Common myeloid progenitor, CD34-positive (primary cell): ENCODE measurements at regions not wholly inside any gene's neighbourhood (a gene's known extent, or its start where the extent isn't known, plus 50 kb on each side); places are given as distances from the start of the nearest gene placed in this dataset.
A peak's percentile ranks its signal among the peaks of the same experiment; 100 is the strongest.

ENCODE experiments used
- CTCF ChIA-PET: fragments of 350-600 bp; sonication (Branson Sonifier 250); formaldehyde crosslinking; loops from one replicate; lab custom pipeline; 2021; ENCODE audit warnings: antibody characterized with exemption; lab: Charles Lee
- POLR2A ChIA-PET: fragments of 350-600 bp; sonication (Branson Sonifier 250); formaldehyde crosslinking; loops from one replicate; lab custom pipeline; 2021; ENCODE audit warnings: antibody characterized with exemption; lab: Charles Lee
- DNase-seq, 3 donors: peaks; one replicate each; pipeline versions ENCODE4 v3.0.0 to v3.0.0-alpha.2; 2013
- H3K27ac ChIP-seq, 2 experiments: 1 replicate in 1 of 2; 2 replicates in 1 of 2; pipeline ENCODE4 v1.7.0; 2013; ENCODE audit warnings: inconsistent platforms in 2 of 2, low read length in 2 of 2, mild to moderate bottlenecking in 2 of 2, low read depth in 1 of 2, moderate library complexity in 1 of 2; ENCODE audit not compliant: severe bottlenecking in 2 of 2, insufficient read depth in 1 of 2, poor library complexity in 1 of 2
- H3K27me3 ChIP-seq, 5 experiments: replicated peaks in 2 of 5; 1 replicate in 3 of 5; 2 replicates in 2 of 5; pipeline versions ENCODE4 v1.6.1 to v1.7.0; 2013; ENCODE audit warnings: low read length in 4 of 5, mild to moderate bottlenecking in 2 of 5, moderate library complexity in 2 of 5, inconsistent platforms in 1 of 5; ENCODE audit not compliant: insufficient read depth in 5 of 5, control insufficient read depth in 4 of 5
- H3K36me3 ChIP-seq, 4 experiments: 1 replicate in 2 of 4; 2 replicates in 2 of 4; pipeline versions ENCODE4 v1.6.1 to v1.7.0; 2013; ENCODE audit warnings: low read length in 3 of 4, control low read depth in 1 of 4, mild to moderate bottlenecking in 1 of 4; ENCODE audit not compliant: control insufficient read depth in 4 of 4, insufficient read depth in 4 of 4
- H3K4me1 ChIP-seq, 4 experiments: 1 replicate in 3 of 4; 2 replicates in 1 of 4; pipeline versions ENCODE4 v1.6.1 to v1.7.1; 2013; ENCODE audit warnings: low read length in 3 of 4, mild to moderate bottlenecking in 3 of 4, control low read depth in 1 of 4, inconsistent platforms in 1 of 4, moderate library complexity in 1 of 4; ENCODE audit not compliant: control insufficient read depth in 4 of 4, insufficient read depth in 4 of 4; ENCODE audit errors: control extremely low read depth in 1 of 4
- H3K4me3 ChIP-seq, 7 experiments: 1 replicate in 4 of 7; 2 replicates in 3 of 7; pipeline versions ENCODE4 v1.5.1 to v1.7.0; 2013; ENCODE audit warnings: mild to moderate bottlenecking in 7 of 7, low read length in 6 of 7, moderate library complexity in 6 of 7, inconsistent platforms in 2 of 7, low read depth in 2 of 7, control low read depth in 1 of 7; ENCODE audit not compliant: insufficient read depth in 4 of 7, control insufficient read depth in 1 of 7; ENCODE audit errors: extremely low read depth in 1 of 7
- H3K9me3 ChIP-seq, 5 experiments: 1 replicate in 4 of 5; 2 replicates in 1 of 5; pipeline versions ENCODE4 v1.6.1 to v1.7.1; 2013; ENCODE audit warnings: low read length in 4 of 5, mild to moderate bottlenecking in 2 of 5, inconsistent platforms in 1 of 5, low read depth in 1 of 5, moderate library complexity in 1 of 5; ENCODE audit not compliant: control insufficient read depth in 4 of 5, insufficient read depth in 2 of 5; ENCODE audit errors: control extremely low read depth in 1 of 5
- WGBS: methylation state at CpG from one replicate; pipeline ENCODE4 v1.1.5; 2013; ENCODE audit not compliant: insufficient coverage; 5-methylcytosine and 5-hydroxymethylcytosine counted together

DNA sequence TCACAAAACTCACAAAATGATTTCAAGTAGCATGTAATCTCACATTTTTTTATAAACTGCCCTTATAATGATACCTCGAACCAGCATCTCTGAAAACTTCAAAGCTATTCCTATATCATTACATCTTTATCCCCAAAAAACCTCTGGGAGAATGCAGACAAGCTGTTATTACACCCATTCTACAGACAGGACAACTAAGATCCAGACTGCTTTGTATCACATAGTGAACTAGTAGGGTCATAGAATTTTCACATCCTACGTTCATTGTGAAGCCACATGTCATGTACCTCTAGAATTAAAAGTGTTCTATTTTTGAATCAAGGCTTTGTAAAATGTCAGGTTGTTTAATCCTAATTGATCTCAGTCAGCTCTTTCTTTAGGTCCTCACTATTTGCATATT lies 98.7 kb upstream of the RAP2B start:
- CTCF ChIA-PET = no interaction called here
- POLR2A ChIA-PET = no interaction called here
- WGBS = 92% methylated on average over 1 of the region's 2 CpGs
- DNase-seq = no peak
- no peaks in the 10 kb centered on the region for H3K27me3 ChIP-seq
- H3K4me1 ChIP-seq = no peaks in the 10 kb centered on the region
- no peaks in the 10 kb centered on the region for H3K9me3 ChIP-seq
- H3K27ac ChIP-seq = no peak overlapping the region
- no peaks in the 10 kb centered on the region for H3K36me3 ChIP-seq
- no peak overlapping the region for H3K4me3 ChIP-seq

DNA sequence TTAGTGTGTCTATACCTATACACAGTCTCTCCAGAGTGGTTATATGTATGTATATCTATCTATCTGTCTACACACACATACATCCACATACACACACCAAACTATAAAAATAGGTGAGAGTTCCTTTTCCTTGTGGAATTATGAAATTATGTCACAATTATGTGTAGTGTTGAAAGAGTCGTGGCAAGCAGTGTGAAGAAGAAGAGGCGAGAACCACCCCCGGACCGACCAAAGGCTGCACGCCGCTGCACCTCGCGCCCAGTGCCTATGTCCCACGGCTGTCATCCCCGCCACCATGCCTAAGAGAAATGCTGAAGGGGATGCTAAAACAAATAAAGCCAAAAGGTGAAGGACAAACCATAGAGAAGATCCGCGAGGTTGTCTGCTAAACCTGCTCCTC lies 95.0 kb upstream of the RAP2B start:
- Histone ChIP-seq H3K4me3 (no peak overlapping the region), H3K9me3 (no peaks in the 10 kb centered on the region), H3K27ac (no peak overlapping the region), H3K4me1 (peaks cover 0 to 6% (median 0%) of the 10 kb centered on the region in 4 experiments), H3K27me3 (no peaks in the 10 kb centered on the region), H3K36me3 (no peaks in the 10 kb centered on the region)
- CTCF ChIA-PET = no interaction called here
- DNase-seq = no peak
- 93% methylated on average over 6 of the region's 12 CpGs for WGBS
- POLR2A ChIA-PET = no interaction called here

DNA sequence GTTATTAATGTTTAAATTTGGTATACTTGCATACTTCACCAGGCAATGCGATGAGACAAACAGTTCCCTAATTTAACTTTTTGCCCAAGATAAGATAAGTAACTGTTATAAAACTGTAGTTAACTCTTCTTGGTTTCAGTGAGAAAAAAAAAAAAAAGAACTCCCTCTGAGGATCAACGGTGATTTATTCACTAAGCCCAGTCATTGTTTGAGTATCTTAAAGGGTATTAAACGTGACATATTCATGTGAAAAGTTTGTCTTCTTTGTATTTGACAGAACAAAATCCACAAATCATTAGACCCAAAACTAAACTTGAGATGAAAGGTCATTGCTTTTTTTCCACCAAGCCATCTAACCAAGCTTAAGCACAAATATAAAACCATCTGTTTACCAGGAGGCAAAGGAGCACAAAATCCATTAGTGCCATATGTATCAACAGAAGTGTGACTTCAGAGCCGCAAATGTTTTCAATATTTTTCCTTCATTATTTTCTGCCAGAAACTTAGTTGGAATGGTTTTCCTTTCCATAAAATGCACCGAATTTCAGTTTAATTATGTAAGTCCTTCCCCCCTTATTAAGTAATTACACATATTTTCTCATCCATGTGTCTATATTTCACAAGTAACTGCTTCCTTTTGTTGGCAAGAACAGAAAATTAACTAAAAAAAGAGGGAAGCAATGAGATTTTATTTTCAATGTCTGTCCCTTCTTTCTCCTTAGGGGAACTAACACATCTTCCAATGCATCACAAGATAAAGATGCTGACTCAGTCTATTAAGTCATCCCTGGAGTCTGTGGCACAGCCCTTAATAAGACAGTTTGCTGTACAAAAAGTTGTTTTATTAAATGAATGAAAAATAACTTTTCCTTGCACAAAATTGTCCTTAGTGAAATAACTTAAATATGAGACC lies 92.2 kb upstream of the RAP2B start:
- H3K4me3 ChIP-seq = no peak overlapping the region
- no peaks in the 10 kb centered on the region for H3K36me3 ChIP-seq
- no peaks in the 10 kb centered on the region for H3K9me3 ChIP-seq
- H3K27ac ChIP-seq = no peak overlapping the region
- H3K4me1 ChIP-seq = peaks cover 0 to 6% (median 0%) of the 10 kb centered on the region in 4 experiments
- DNase-seq = peak; percentile 6 to 31 (median 28)
- WGBS = 100% methylated on average over 1 of the region's 5 CpGs
- ChIA-PET CTCF (no interaction called here), POLR2A (no interaction called here)
- no peaks in the 10 kb centered on the region for H3K27me3 ChIP-seq

DNA sequence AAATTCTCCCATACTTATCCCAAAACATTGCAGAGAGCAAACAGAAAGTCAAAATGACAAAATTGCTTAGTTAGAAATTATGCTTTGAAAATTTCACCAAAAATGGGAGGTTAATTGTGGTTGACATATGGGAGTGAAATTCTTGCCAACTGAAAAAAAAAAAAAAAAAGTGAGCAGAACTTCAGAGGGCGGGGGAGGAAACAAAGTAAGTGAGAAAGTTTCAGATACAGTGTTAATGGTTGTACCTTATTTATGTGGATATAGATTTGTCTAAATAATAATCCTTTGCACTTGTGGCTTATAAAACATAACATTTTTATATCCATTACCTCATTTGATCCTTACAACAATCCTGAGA lies 91.5 kb upstream of the RAP2B start:
- DNase-seq = no peak
- Histone ChIP-seq H3K4me1 (peaks cover 0 to 6% (median 0%) of the 10 kb centered on the region in 4 experiments), H3K27me3 (no peaks in the 10 kb centered on the region), H3K4me3 (no peak overlapping the region), H3K27ac (no peak overlapping the region), H3K36me3 (no peaks in the 10 kb centered on the region), H3K9me3 (no peaks in the 10 kb centered on the region)
- POLR2A ChIA-PET = interaction anchor here (0.7 kb wide), 1 partner anchor 321 kb away, joined by 3 read pairs; no protein-coding TSS in a partner anchor
- no CpG with 5 or more reads among the region's 1 CpG for WGBS
- CTCF ChIA-PET = interaction anchor here (0.7 kb wide), 1 partner anchor 38 kb away, joined by 4 read pairs; no protein-coding TSS in a partner anchor

DNA sequence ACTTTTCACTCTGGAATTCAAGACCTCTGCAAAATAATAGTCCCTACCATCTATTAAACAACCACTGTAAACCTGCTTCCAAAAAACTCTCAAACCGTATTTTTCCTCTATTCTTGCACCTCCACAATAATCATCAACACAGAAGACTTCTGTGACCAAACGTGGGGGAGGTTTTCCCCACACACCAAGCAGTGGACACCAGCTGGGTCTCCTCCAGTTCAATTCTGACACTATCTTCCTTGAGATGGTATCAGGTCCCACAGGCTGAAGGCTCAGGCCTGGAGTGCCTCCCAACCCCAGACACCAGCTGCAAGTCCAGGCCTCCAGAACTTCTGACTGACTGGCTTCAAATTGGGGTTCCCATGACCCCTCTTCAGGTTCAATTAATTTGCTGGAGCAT lies 89.6 kb upstream of the RAP2B start:
- H3K36me3 ChIP-seq = no peaks in the 10 kb centered on the region
- no peaks in the 10 kb centered on the region for H3K9me3 ChIP-seq
- 100% methylated on average over 2 of the region's 2 CpGs for WGBS
- POLR2A ChIA-PET = no interaction called here
- H3K4me3 ChIP-seq = no peak overlapping the region
- H3K27me3 ChIP-seq = no peaks in the 10 kb centered on the region
- CTCF ChIA-PET = no interaction called here
- no peak for DNase-seq
- H3K4me1 ChIP-seq = peaks cover 0 to 6% (median 0%) of the 10 kb centered on the region in 4 experiments
- no peak overlapping the region for H3K27ac ChIP-seq

DNA sequence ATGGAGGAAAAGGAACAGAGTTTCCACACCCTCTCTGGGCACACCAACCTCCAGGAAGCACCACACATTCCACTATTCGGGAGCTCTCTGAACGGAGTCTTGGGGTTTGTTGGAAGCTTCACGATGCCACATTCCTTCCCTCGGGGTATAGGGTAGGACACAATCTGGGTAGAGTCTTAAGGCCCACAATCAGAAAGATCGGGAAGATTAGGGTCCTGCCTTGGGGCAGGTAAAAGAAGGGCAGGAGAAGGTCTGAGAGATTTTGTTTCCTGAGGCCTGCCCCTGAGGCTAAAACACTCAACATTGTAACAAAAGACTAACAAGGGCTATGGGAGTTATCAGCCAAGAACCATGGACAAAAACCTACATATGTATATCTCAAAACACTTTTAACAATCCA lies 89.2 kb upstream of the RAP2B start:
- ChIA-PET CTCF (no interaction called here), POLR2A (no interaction called here)
- Histone ChIP-seq H3K27me3 (no peaks in the 10 kb centered on the region), H3K9me3 (no peaks in the 10 kb centered on the region), H3K4me1 (peaks cover 0 to 6% (median 0%) of the 10 kb centered on the region in 4 experiments), H3K36me3 (no peaks in the 10 kb centered on the region), H3K27ac (no peak overlapping the region), H3K4me3 (no peak overlapping the region)
- WGBS = 88% methylated on average over 4 of the region's 5 CpGs
- no peak for DNase-seq

DNA sequence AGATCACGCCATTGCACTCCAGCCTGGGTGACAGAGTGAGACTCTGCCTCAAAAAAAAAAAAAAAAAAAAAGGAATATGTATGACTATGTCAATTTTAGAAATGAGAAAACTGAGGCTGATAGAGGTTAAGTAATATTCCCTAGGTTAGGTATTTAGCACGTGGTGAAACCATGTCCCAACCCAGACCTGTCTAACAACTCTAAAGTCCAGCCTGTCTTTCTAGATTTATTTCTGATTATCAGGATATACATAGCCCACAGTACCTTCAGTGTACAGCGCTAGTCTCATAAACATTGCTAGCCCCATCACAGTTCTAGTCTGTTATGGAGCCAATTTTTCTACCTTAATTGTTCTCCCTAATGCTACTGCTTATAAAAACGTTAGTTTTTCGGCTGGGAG lies 88.4 kb upstream of the RAP2B start:
- WGBS = 100% methylated on average over 3 of the region's 5 CpGs
- CTCF ChIA-PET = no interaction called here
- H3K27ac ChIP-seq = no peak overlapping the region
- H3K4me1 ChIP-seq = peaks cover 0 to 6% (median 0%) of the 10 kb centered on the region in 4 experiments
- H3K4me3 ChIP-seq = no peak overlapping the region
- POLR2A ChIA-PET = no interaction called here
- H3K36me3 ChIP-seq = no peaks in the 10 kb centered on the region
- no peak for DNase-seq
- H3K9me3 ChIP-seq = no peaks in the 10 kb centered on the region
- H3K27me3 ChIP-seq = no peaks in the 10 kb centered on the region
